ENCODE measurements at regions not wholly inside any gene's neighbourhood (a gene's known extent, or its start where the extent isn't known, plus 50 kb on each side); places are given as distances from the start of the nearest gene placed in this dataset.

DNA sequence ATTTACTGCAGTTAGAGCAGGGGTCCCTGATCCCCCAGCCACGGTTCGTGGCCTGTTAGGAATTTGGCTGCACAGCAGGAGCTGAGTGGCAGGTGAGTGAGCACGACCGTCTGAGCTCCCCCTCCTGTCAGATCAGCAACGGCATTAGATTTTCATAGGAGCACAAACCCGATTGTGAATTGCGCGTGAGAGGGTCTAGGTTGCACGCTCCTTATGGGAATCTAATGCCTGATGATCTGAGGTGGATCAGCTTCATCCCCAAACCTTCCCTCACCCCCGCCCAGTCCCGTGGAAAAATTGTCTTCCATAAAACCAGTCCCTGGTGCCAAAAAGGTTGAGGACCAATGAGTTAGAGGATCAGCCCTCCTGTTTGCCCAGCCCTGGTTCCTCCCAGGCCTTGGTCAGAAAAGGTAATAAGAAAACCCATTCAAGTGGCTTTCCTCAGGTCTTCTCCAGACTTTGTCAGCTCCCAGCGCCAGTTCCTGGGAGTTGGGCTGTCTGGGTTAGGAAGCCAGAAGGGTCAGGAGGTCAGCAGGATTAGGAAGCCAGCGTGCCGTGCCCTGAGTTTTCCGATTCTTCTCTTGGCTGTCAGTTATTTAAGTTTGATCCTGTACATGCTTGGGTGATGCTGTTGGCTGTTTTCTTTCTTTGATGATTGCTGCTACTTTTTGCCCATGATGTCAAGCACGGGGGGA, 139.9 kb upstream of the PMEPA1 start:
- intact Hi-C loops (cut with DNase I) = no loop called here

DNA sequence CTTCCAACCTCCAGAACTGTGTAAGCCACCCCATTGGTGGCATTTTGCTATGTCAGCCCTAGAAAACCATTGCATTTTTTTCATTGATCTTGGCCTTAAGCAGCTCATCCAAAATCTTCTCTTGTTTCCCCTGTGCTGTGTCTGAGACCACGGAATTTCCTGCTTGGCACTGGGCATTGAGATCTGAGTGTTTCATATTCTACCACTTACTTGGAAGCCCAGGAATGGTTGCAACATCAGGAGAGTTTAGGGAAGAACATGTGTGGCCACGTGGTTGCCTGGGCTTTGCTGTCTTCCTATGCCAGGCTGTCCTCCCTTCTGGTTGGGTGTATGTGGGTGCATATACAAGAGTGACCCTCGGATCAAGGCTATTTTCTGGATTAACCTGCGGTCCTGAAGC, 139.3 kb upstream of the PMEPA1 start:
- Histone ChIP-seq H3K36me3 (no peaks in the 10 kb centered on the region), H3K27me3 (no peaks in the 10 kb centered on the region), H3K9me3 (no peaks in the 10 kb centered on the region), H3K4me3 (no peak overlapping the region), H3K4me1 (no peaks in the 10 kb centered on the region), H3K27ac (no peak overlapping the region)
- intact Hi-C loops (cut with DNase I) = no loop called here
- ATAC-seq (no peak), DNase-seq (no peak)
- TF ChIP-seq, protein P1, sequence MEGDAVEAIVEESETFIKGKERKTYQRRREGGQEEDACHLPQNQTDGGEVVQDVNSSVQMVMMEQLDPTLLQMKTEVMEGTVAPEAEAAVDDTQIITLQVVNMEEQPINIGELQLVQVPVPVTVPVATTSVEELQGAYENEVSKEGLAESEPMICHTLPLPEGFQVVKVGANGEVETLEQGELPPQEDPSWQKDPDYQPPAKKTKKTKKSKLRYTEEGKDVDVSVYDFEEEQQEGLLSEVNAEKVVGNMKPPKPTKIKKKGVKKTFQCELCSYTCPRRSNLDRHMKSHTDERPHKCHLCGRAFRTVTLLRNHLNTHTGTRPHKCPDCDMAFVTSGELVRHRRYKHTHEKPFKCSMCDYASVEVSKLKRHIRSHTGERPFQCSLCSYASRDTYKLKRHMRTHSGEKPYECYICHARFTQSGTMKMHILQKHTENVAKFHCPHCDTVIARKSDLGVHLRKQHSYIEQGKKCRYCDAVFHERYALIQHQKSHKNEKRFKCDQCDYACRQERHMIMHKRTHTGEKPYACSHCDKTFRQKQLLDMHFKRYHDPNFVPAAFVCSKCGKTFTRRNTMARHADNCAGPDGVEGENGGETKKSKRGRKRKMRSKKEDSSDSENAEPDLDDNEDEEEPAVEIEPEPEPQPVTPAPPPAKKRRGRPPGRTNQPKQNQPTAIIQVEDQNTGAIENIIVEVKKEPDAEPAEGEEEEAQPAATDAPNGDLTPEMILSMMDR (IDR thresholded peaks at IDR 0.05) = no peak
- 90 to 91% methylated on average over 4 of the region's 4 CpGs for WGBS, 2 donors

More for the DNA sequence above, 139.9 kb upstream of the PMEPA1 start:
- TF ChIP-seq, protein P1 (IDR thresholded peaks at IDR 0.05) = no peak
- WGBS, 2 donors = 89 to 92% methylated on average over 16 of the region's 16 CpGs
- H3K4me3 ChIP-seq = no peak overlapping the region
- ATAC-seq (no peak), DNase-seq (no peak)
- H3K9me3 ChIP-seq = no peaks in the 10 kb centered on the region
- no peaks in the 10 kb centered on the region for H3K36me3 ChIP-seq
- H3K27ac ChIP-seq = no peak overlapping the region
- H3K27me3 ChIP-seq = no peaks in the 10 kb centered on the region
- H3K4me1 ChIP-seq = no peaks in the 10 kb centered on the region

DNA sequence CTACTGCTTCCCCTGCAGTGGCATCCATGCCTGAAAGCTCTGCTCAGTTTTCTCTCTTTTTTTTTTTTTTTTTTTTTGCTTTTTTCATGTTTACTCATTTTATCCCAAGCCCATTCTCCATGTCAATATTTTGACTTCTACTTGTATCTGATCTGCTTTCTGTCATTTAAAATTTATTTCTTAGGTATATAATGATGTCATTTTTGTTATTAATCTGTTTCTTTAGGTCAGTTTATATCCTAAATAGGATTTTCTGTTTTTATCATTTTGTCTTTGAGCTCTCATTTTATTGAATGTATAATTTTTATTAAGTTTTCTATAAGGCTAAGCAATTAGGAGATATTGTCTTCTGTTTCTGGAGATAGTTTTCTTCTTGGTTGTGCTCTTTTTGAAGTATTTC, 138.5 kb upstream of the PMEPA1 start:
- TF ChIP-seq, protein P1 (IDR thresholded peaks at IDR 0.05) = no peak
- H3K9me3 ChIP-seq = no peaks in the 10 kb centered on the region
- H3K27me3 ChIP-seq = no peaks in the 10 kb centered on the region
- ATAC-seq = no peak
- no peak for DNase-seq
- no peak overlapping the region for H3K4me3 ChIP-seq
- H3K27ac ChIP-seq = no peak overlapping the region
- no peaks in the 10 kb centered on the region for H3K4me1 ChIP-seq
- H3K36me3 ChIP-seq = no peaks in the 10 kb centered on the region
- intact Hi-C loops (cut with DNase I) = no loop called here

DNA sequence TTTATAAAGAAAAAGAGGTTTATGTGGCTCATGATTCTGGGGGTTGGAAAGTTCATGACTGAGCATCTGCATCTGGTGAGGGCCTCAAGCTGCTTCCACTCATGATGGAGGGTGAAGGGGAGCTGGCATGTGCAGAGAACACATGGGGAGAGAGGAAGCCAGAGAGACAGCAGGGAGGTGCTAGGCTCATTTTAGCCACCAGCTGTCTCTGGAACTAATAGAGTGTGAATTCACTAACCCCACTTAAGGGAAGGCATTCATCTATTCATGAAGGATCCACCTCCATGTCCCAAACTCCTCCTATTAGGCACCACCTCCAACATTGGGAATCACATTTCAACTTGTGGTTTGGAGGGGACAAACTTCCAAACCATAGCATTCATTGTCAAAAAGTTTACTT, 137.3 kb upstream of the PMEPA1 start:
- H3K4me1 ChIP-seq = no peaks in the 10 kb centered on the region
- H3K9me3 ChIP-seq = no peaks in the 10 kb centered on the region
- ATAC-seq (no peak), DNase-seq (no peak)
- H3K27ac ChIP-seq = no peak overlapping the region
- no peak overlapping the region for H3K4me3 ChIP-seq
- H3K27me3 ChIP-seq = no peaks in the 10 kb centered on the region
- intact Hi-C loops (cut with DNase I) = no loop called here
- TF ChIP-seq, protein P1 (IDR thresholded peaks at IDR 0.05) = no peak
- H3K36me3 ChIP-seq = no peaks in the 10 kb centered on the region

Measured in heart right ventricle (tissue), 16 donors.